HEK293 (cell line): ENCODE measurements at regions not wholly inside any gene's neighbourhood (a gene's known extent, or its start where the extent isn't known, plus 50 kb on each side); places are given as distances from the start of the nearest gene placed in this dataset.

Source experiments
- AEBP2 ChIP-seq: fragments of 450-650 bp; formaldehyde crosslinking; IDR thresholded peaks from 2 replicates; pipeline ENCODE4 v1.5.1; 2016; ENCODE audit warnings: missing biosample characterization, missing genetic modification characterization, borderline replicate concordance
- CTCF ChIP-seq: fragments of 450-650 bp; formaldehyde crosslinking; IDR thresholded peaks from 2 replicates; pipeline ENCODE4 v1.5.1; 2016; ENCODE audit warnings: missing biosample characterization, missing genetic modification characterization
- ZNF174 ChIP-seq: fragments of 450-650 bp; formaldehyde crosslinking; IDR thresholded peaks from 2 replicates; pipeline ENCODE4 v1.5.0; 2017; ENCODE audit warnings: missing biosample characterization, mild to moderate bottlenecking, missing genetic modification characterization
- ZNF274 ChIP-seq, 2 experiments: fragments of 200-500 bp in 1 of 2; fragments of 450-650 bp in 1 of 2; sonication (Bioruptor generic) in 1 of 2; formaldehyde crosslinking in 1 of 2; IDR thresholded peaks; 2 replicates each; pipeline versions ENCODE4 v1.5.1 to v1.6.1; 2014 to 2016; ENCODE audit warnings: borderline replicate concordance in 1 of 2, inconsistent platforms in 1 of 2, low read length in 1 of 2, missing biosample characterization in 1 of 2, missing genetic modification characterization in 1 of 2
- ZNF549 ChIP-seq: fragments of 450-650 bp; IDR thresholded peaks from 2 replicates; pipeline ENCODE4 v1.5.1; 2018; ENCODE audit warnings: missing biosample characterization, missing genetic modification characterization, mild to moderate bottlenecking, inconsistent platforms, moderate library complexity

GRCh38 chr15:46676233-46677206 lies 1040.8 kb upstream of the SEMA6D start:
- TF ChIP-seq CTCF (tag by site-specific recombination) (no peak), ZNF549 (tag by site-specific recombination) (no peak), ZNF274 (IDR thresholded peaks at IDR 0.05; ENCODE audit: low read length) (no peak), ZNF274 (tag by site-specific recombination; IDR thresholded peaks at IDR 0.05; ENCODE audit: borderline replicate concordance) (no peak), AEBP2 (tag by site-specific recombination) (no peak), ZNF174 (tag by site-specific recombination) (no peak)
